Mesenchymal stem cell (in vitro differentiated cells and primary cell): ENCODE measurements at regions not wholly inside any gene's neighbourhood (a gene's known extent, or its start where the extent isn't known, plus 50 kb on each side); places are given as distances from the start of the nearest gene placed in this dataset.

Experiments
- DNase-seq: peaks from one replicate; pipeline ENCODE4 v3.0.0-alpha.2; 2013
- H2AFZ ChIP-seq: one replicate; pipeline ENCODE4 v1.6.1; 2013; ENCODE audit warnings: low read depth, mild to moderate bottlenecking, control low read depth, inconsistent platforms, low read length, moderate library complexity
- H2AK5ac ChIP-seq: 2 replicates; pipeline ENCODE4 v1.6.1; 2013; ENCODE audit warnings: low read length, moderate library complexity, mild to moderate bottlenecking, inconsistent platforms; ENCODE audit not compliant: severe bottlenecking
- H2BK120ac ChIP-seq: one replicate; pipeline ENCODE4 v1.6.1; 2013; ENCODE audit warnings: low read depth, mild to moderate bottlenecking, inconsistent platforms, low read length, moderate library complexity
- H2BK12ac ChIP-seq, 2 experiments: one replicate each; pipeline ENCODE4 v1.6.1; 2013; ENCODE audit warnings: inconsistent platforms in 2 of 2, low read length in 2 of 2, mild to moderate bottlenecking in 2 of 2, moderate library complexity in 2 of 2, control low read depth in 1 of 2
- H2BK15ac ChIP-seq: one replicate; pipeline ENCODE4 v1.6.1; 2013; ENCODE audit warnings: mild to moderate bottlenecking, low read depth, inconsistent platforms; ENCODE audit not compliant: poor library complexity, severe bottlenecking
- H2BK5ac ChIP-seq: 2 replicates; pipeline ENCODE4 v1.6.1; 2013; ENCODE audit warnings: low read depth, mild to moderate bottlenecking, low read length, control low read depth, inconsistent platforms; ENCODE audit not compliant: poor library complexity, severe bottlenecking
- H3K14ac ChIP-seq, 2 experiments: one replicate each; pipeline ENCODE4 v1.6.1; 2013; ENCODE audit warnings: inconsistent platforms in 2 of 2, low read length in 2 of 2, control low read depth in 1 of 2, mild to moderate bottlenecking in 1 of 2, moderate library complexity in 1 of 2
- H3K18ac ChIP-seq, 2 experiments: one replicate each; pipeline ENCODE4 v1.6.1; 2013; ENCODE audit warnings: inconsistent platforms in 2 of 2, low read length in 2 of 2, control low read depth in 1 of 2, low read depth in 1 of 2, mild to moderate bottlenecking in 1 of 2
- H3K23ac ChIP-seq, 2 experiments: one replicate each; pipeline ENCODE4 v1.6.1; 2013; ENCODE audit warnings: inconsistent platforms in 2 of 2, low read length in 2 of 2, mild to moderate bottlenecking in 2 of 2, moderate library complexity in 2 of 2, control low read depth in 1 of 2
- H3K27ac ChIP-seq: 2 replicates; pipeline ENCODE4 v1.5.1; 2013; ENCODE audit warnings: mild to moderate bottlenecking, moderate library complexity, low read length, control low read depth, inconsistent platforms; ENCODE audit not compliant: poor library complexity, severe bottlenecking
- H3K27me3 ChIP-seq, 2 experiments: 2 replicates each; pipeline versions ENCODE4 v1.6.1 to v1.7.0; 2013; ENCODE audit warnings: low read length in 2 of 2, mild to moderate bottlenecking in 2 of 2, moderate library complexity in 2 of 2, control low read depth in 1 of 2, inconsistent platforms in 1 of 2; ENCODE audit not compliant: control insufficient read depth in 1 of 2, insufficient read depth in 1 of 2
- H3K36me3 ChIP-seq, 2 experiments: 2 replicates each; pipeline versions ENCODE4 v1.6.1 to v1.7.0; 2013; ENCODE audit warnings: low read length in 2 of 2, control low read depth in 1 of 2, inconsistent platforms in 1 of 2, low read depth in 1 of 2, mild to moderate bottlenecking in 1 of 2; ENCODE audit not compliant: insufficient read depth in 2 of 2, control insufficient read depth in 1 of 2
- H3K4ac ChIP-seq, 2 experiments: one replicate each; pipeline ENCODE4 v1.6.1; 2013; ENCODE audit warnings: inconsistent platforms in 2 of 2, low read length in 2 of 2, mild to moderate bottlenecking in 2 of 2, moderate library complexity in 2 of 2, control low read depth in 1 of 2, low read depth in 1 of 2
- H3K4me1 ChIP-seq: 2 replicates; pipeline ENCODE4 v1.6.1; 2013; ENCODE audit warnings: low read depth, low read length, control low read depth; ENCODE audit not compliant: control insufficient read depth, insufficient read depth
- H3K4me2 ChIP-seq: 2 replicates; pipeline ENCODE4 v1.6.1; 2013; ENCODE audit warnings: low read length, mild to moderate bottlenecking, inconsistent platforms; ENCODE audit not compliant: poor library complexity, severe bottlenecking
- H3K4me3 ChIP-seq, 2 experiments: 2 replicates each; pipeline versions ENCODE4 v1.5.1 to v1.7.0; 2013; ENCODE audit warnings: low read length in 2 of 2, mild to moderate bottlenecking in 2 of 2, control low read depth in 1 of 2, low read depth in 1 of 2; ENCODE audit not compliant: insufficient read depth in 1 of 2
- H3K79me1 ChIP-seq: replicated peaks from 2 replicates; pipeline ENCODE4 v1.6.1; 2013; ENCODE audit warnings: mild to moderate bottlenecking, control low read depth, low read length, inconsistent platforms; ENCODE audit not compliant: poor library complexity, severe bottlenecking
- H3K9ac ChIP-seq: 2 replicates; pipeline ENCODE4 v1.7.0; 2013; ENCODE audit warnings: mild to moderate bottlenecking, low read length, moderate library complexity
- H3K9me3 ChIP-seq: 2 replicates; pipeline ENCODE4 v1.7.0; 2013; ENCODE audit warnings: mild to moderate bottlenecking, low read length; ENCODE audit not compliant: control insufficient read depth
- H4K8ac ChIP-seq: one replicate; pipeline ENCODE4 v1.6.1; 2013; ENCODE audit warnings: inconsistent platforms, mild to moderate bottlenecking, low read length, moderate library complexity
- H4K91ac ChIP-seq: one replicate; pipeline ENCODE4 v1.6.1; 2013; ENCODE audit warnings: mild to moderate bottlenecking, low read length, inconsistent platforms
- WGBS: methylation state at CpG from one replicate; pipeline ENCODE4 v1.1.7; 2013; ENCODE audit warnings: mixed read lengths; 5-methylcytosine and 5-hydroxymethylcytosine counted together

DNA sequence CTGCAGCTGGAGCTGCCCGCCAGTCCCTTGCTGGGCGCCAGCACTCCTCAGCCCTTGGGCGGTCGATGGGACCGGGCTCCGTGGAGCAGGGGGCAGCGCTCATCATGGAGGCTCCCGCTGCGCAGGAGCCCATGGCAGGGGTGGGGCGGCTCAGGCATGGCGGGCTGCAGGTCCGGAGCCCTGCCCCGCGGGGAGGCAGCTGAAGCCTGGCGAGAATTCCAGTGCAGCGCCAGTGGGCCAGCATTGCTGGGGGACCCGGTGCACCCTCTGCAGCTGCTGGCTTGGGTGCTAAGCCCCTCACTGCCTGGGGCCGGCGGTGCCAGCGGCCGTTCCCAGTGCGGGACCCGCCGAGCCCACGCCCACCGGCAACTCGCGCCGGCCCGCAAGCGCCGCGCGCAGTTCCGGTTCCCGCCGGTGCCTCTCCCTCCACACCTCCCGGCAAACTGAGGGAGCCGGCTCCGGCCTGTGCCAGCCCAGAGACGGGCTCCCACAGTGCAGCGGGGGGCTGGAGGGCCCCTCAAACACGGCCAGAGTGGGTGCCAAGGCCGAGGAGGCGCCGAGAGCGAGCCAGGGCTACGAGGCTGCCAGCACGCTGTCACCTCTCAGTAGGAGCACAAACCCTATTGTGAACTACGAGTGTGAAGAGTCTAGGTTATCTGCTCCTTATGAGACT, 687.1 kb downstream of the PCDH17 start:
- no peaks in the 10 kb centered on the region for H3K4me1 ChIP-seq
- no peaks in the 10 kb centered on the region for H3K36me3 ChIP-seq
- WGBS: 96% methylated on average over 50 of the region's 50 CpGs
- H2BK12ac ChIP-seq: no peak overlapping the region
- H3K14ac ChIP-seq: no peak overlapping the region
- no peak overlapping the region for H3K4ac ChIP-seq
- no peaks in the 10 kb centered on the region for H3K27me3 ChIP-seq
- H2BK5ac ChIP-seq: no peak overlapping the region
- H3K27ac ChIP-seq: no peak overlapping the region
- H2BK120ac ChIP-seq: no peak overlapping the region
- H3K18ac ChIP-seq: no peak overlapping the region
- no peak overlapping the region for H3K23ac ChIP-seq
- no peak overlapping the region for H3K4me2 ChIP-seq
- no peaks in the 10 kb centered on the region for H3K9me3 ChIP-seq
- no peak overlapping the region for H3K9ac ChIP-seq
- H3K4me3 ChIP-seq: no peak overlapping the region
- no peak overlapping the region for H4K91ac ChIP-seq
- H2AK5ac ChIP-seq: no peak overlapping the region
- H4K8ac ChIP-seq: no peak overlapping the region
- no peak overlapping the region for H2BK15ac ChIP-seq
- no peak for DNase-seq
- no peak overlapping the region for H2AFZ ChIP-seq
- no peaks in the 10 kb centered on the region for H3K79me1 ChIP-seq

- H4K8ac ChIP-seq: no peak overlapping the region
- H3K14ac ChIP-seq: no peak overlapping the region
- H3K4me1 ChIP-seq: no peaks in the 10 kb centered on the region
- no peak overlapping the region for H3K18ac ChIP-seq
- no peak overlapping the region for H2BK12ac ChIP-seq
- no peak overlapping the region for H3K27ac ChIP-seq
- no peak overlapping the region for H4K91ac ChIP-seq
- no peak overlapping the region for H2BK5ac ChIP-seq
- H3K27me3 ChIP-seq: no peaks in the 10 kb centered on the region
- no peak overlapping the region for H2AFZ ChIP-seq
- H2BK15ac ChIP-seq: no peak overlapping the region
- DNase-seq: peak; percentile 17
- no peaks in the 10 kb centered on the region for H3K36me3 ChIP-seq
- H3K4me2 ChIP-seq: no peak overlapping the region
- no peak overlapping the region for H3K9ac ChIP-seq
- no peak overlapping the region for H3K4me3 ChIP-seq
- no peaks in the 10 kb centered on the region for H3K9me3 ChIP-seq
- H3K23ac ChIP-seq: no peak overlapping the region
- H3K79me1 ChIP-seq: no peaks in the 10 kb centered on the region
- H3K4ac ChIP-seq: no peak overlapping the region
- no peak overlapping the region for H2BK120ac ChIP-seq
- no peak overlapping the region for H2AK5ac ChIP-seq
Measured at GRCh38 chr13:58324161-58324560, 692.6 kb downstream of the PCDH17 start.

GRCh38 chr13:58329746-58330145, 698.2 kb downstream of the PCDH17 start:
- DNase-seq: no peak
- H4K91ac ChIP-seq: no peak overlapping the region
- H2AFZ ChIP-seq: no peak overlapping the region
- no peak overlapping the region for H3K9ac ChIP-seq
- H2BK15ac ChIP-seq: no peak overlapping the region
- no peak overlapping the region for H3K23ac ChIP-seq
- no peak overlapping the region for H2BK120ac ChIP-seq
- H3K79me1 ChIP-seq: no peaks in the 10 kb centered on the region
- H3K36me3 ChIP-seq: no peaks in the 10 kb centered on the region
- H3K27ac ChIP-seq: no peak overlapping the region
- no peak overlapping the region for H2AK5ac ChIP-seq
- no peak overlapping the region for H3K18ac ChIP-seq
- H3K9me3 ChIP-seq: peaks cover 4% of the 10 kb centered on the region
- no peak overlapping the region for H3K4me2 ChIP-seq
- H3K4me1 ChIP-seq: no peaks in the 10 kb centered on the region
- H3K4me3 ChIP-seq: no peak overlapping the region
- 98% methylated on average over 5 of the region's 5 CpGs for WGBS
- H3K27me3 ChIP-seq: no peaks in the 10 kb centered on the region
- H3K4ac ChIP-seq: no peak overlapping the region
- no peak overlapping the region for H4K8ac ChIP-seq
- no peak overlapping the region for H2BK12ac ChIP-seq
- no peak overlapping the region for H3K14ac ChIP-seq
- no peak overlapping the region for H2BK5ac ChIP-seq

GRCh38 chr13:58340895-58341294, 709.4 kb downstream of the PCDH17 start:
- H4K8ac ChIP-seq: no peak overlapping the region
- H3K4me1 ChIP-seq: no peaks in the 10 kb centered on the region
- H2BK12ac ChIP-seq: no peak overlapping the region
- peaks cover 14% of the 10 kb centered on the region for H3K9me3 ChIP-seq
- H3K27ac ChIP-seq: no peak overlapping the region
- H3K79me1 ChIP-seq: no peaks in the 10 kb centered on the region
- no peaks in the 10 kb centered on the region for H3K36me3 ChIP-seq
- no peak overlapping the region for H3K4ac ChIP-seq
- no peak overlapping the region for H2AK5ac ChIP-seq
- no peak overlapping the region for H2BK15ac ChIP-seq
- no peak overlapping the region for H3K4me3 ChIP-seq
- no peak for DNase-seq
- H2BK120ac ChIP-seq: no peak overlapping the region
- H3K4me2 ChIP-seq: no peak overlapping the region
- H4K91ac ChIP-seq: no peak overlapping the region
- no peak overlapping the region for H3K18ac ChIP-seq
- H2BK5ac ChIP-seq: no peak overlapping the region
- H3K23ac ChIP-seq: no peak overlapping the region
- no peak overlapping the region for H3K9ac ChIP-seq
- H3K14ac ChIP-seq: no peak overlapping the region
- no peak overlapping the region for H2AFZ ChIP-seq
- no peaks in the 10 kb centered on the region for H3K27me3 ChIP-seq
